H1 (cell line): ENCODE measurements at regions not wholly inside any gene's neighbourhood (a gene's known extent, or its start where the extent isn't known, plus 50 kb on each side); places are given as distances from the start of the nearest gene placed in this dataset.

Experiments
- ASH2L ChIP-seq: fragments of 200-600, 300-600 bp; sonication (generic); IDR thresholded peaks from one replicate; pipeline ENCODE4 v1.7.1; 2017; ENCODE audit warnings: low read length
- BACH1 ChIP-seq: IDR thresholded peaks from 2 replicates; pipeline ENCODE4 v1.6.1; 2012; ENCODE audit warnings: low read length, improper control_type of control experiment
- CEBPB ChIP-seq: IDR thresholded peaks from 2 replicates; pipeline ENCODE4 v1.6.1; 2012; ENCODE audit warnings: low read depth, low read length
- KDM4A ChIP-seq: IDR thresholded peaks from one replicate; pipeline ENCODE4 v1.7.1; 2012; ENCODE audit warnings: low read depth, mild to moderate bottlenecking, moderate library complexity, low read length, inconsistent platforms; ENCODE audit not compliant: severe bottlenecking
- POLR2A ChIP-seq, 2 experiments: IDR thresholded peaks; 1 replicate in 1 of 2; 2 replicates in 1 of 2; pipeline ENCODE4 v1.6.1; 2011; ENCODE audit warnings: low read depth in 2 of 2, low read length in 2 of 2, mild to moderate bottlenecking in 2 of 2; ENCODE audit errors: control extremely low read depth in 1 of 2
- SUZ12 ChIP-seq: fragments of 200-600 bp; sonication (generic); IDR thresholded peaks from 2 replicates; pipeline ENCODE4 v1.6.1; 2012; ENCODE audit warnings: mild to moderate bottlenecking, inconsistent platforms, low read length, moderate library complexity, mixed read lengths

- TF ChIP-seq POLR2A (IDR thresholded peaks at IDR 0.05; ENCODE audit: control extremely low read depth in 1 of 2, low read depth in 2 of 2, low read length in 2 of 2): no peak
- TF ChIP-seq SUZ12: no peak
- no peak for TF ChIP-seq BACH1
- no peak for TF ChIP-seq ASH2L
- TF ChIP-seq CEBPB: no peak
- no peak for TF ChIP-seq KDM4A
- TF ChIP-seq, all 59 proteins: peak for 0
Observed at GRCh38 chr17:11142231-11142630, 98.8 kb upstream of the SHISA6 start (continued).
